ENCODE measurements at regions not wholly inside any gene's neighbourhood (a gene's known extent, or its start where the extent isn't known, plus 50 kb on each side); places are given as distances from the start of the nearest gene placed in this dataset.

DNA sequence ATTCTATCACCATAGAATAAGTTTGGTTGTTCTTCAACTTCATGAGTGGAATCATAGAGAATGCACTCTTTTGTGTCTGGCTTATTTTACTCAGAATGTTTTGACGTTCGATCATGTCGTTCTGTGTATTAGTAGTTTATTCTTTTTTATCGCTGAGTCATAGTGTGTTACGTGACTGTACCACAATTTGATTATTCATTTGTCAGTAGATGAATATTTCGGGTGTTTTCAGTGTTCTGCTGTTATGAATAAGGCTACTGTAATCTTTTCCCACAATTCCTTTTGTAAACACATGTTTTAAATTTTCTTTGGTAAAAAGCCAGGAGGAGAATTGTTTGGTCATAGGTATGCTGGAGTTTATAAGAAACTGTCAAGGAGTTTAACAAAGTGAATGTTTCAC is 279.9 kb upstream of the B3GAT1 start:
- peak; percentile 11 to 13 for DNase-seq (ENCODE audit: low read depth in 2 of 2)

DNA sequence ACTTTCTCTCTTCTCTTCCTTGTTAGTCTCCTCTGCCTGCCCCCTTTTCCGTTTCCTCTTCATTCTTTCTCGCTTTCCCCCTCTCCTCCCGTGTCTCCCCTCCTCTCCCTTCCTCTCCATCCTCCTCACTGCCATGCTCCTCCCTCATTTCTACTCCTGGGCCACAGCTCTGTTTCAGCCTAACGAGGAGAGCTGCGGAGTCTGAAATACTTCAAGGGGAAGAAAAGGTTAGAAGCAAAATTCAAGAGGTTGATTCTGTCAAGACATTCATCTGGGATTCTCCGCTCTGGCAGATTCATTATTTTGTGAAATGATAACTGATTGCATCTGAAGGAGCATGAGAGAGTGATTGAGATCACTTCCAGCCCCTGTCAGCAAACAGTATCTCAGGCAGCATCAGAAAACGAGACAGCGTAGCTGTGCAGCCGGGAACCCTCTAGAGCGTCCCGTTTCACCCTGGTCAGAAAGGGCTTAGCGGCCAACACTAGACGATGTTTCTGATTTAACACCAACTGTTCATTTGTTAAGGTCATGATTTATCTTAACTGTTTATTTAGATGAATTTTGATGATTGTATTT is 279.3 kb upstream of the B3GAT1 start:
- no peak for DNase-seq (ENCODE audit: low read depth in 2 of 2)

DNA sequence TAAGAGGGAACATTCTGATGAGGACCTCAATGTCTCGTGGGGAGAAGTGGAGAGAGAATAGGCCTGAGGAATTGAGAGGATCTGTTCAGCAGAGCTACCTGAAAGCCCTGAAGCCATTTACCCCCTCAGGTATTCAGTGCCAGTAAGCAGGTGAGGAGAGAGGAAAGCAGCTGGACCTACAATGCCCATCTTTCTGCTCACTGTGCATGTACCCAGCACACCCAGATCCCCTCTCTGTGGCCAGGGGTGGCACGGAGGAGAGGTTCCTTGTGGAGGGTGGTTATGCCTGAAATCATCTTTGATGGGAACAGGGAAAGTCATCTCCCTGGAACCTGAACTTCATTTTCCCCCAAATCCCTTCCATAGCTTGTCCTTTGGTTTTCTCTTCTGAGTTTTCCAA is 277.8 kb upstream of the B3GAT1 start:
- DNase-seq (ENCODE audit: low read depth in 2 of 2), result no peak

DNA sequence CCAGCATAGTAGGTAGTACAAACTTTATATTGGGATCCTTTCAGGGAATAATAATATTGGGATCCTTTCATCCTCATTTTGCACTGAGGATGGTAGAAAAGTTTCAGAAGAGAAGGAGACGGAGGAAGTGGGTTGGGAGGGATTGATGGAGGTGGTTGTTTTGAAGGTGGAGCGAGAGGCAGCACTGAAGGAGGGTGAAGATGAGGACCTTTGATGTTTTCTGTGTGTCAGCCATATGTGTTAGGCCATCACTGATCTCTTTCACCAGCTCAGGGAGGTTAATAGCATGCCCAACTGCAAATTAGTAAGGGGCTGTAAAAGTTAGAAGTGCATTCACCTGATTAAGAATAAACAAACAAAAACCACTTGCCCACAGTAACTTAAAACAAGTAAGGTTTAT is 275.5 kb upstream of the B3GAT1 start:
- no peak for DNase-seq (ENCODE audit: low read depth in 2 of 2)

DNA sequence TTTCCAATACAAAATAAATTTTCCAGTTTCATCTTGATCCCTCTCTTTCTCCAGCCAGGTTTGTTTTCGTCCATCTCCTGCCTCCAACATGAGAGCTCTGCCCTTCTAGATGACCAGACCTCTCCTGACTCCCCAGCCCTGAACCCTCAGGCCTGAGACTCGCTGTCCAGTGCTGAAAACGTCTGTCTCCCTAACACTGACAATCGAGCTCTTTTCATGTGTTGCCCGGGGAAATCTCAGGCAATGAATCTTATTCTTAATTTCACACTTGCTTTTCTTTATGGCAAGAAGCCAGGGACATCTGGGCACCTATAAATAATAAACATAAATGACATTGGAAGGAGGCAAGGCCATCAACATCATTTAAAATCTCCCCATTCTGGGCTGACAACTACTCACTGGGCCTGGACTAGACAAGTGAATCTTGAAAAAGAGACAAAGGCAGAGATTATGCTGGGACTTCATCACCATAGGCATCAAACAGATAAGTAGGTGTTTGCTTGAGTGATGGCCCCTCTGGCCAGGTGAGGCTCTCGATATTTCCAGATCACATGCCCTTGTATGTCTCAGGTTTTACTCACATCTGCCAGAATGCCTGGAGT is 274.5 kb upstream of the B3GAT1 start:
- DNase-seq (ENCODE audit: low read depth in 2 of 2), result no peak

DNA sequence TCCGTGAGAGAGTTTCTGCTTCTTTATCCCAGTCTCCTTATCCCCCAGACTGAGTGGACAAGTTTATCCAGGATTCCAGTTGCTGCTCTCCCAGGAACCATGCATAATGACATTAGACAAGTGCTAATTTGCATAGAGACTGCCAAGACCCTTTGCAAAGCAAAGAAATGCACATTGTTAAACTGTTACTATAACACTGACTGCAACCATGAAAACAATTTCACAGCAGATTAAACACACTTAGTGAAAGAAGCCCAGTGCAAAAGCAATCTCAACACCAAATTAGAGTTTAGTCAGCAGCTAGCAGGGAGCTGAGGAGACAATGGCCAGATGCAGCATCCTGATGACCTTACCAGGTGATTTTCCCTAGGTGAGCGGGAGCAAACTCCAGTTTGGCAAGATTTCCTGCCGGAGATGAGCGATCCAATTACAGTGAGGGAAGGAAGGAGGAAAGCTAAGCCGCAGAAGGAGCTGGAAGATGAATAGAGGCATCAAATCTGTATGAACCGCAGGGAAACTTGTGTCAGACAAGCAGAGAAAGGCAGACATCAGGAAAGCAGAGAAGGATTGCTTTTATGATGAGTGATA is 273.8 kb upstream of the B3GAT1 start:
- DNase-seq (ENCODE audit: low read depth in 2 of 2), result no peak

DNA sequence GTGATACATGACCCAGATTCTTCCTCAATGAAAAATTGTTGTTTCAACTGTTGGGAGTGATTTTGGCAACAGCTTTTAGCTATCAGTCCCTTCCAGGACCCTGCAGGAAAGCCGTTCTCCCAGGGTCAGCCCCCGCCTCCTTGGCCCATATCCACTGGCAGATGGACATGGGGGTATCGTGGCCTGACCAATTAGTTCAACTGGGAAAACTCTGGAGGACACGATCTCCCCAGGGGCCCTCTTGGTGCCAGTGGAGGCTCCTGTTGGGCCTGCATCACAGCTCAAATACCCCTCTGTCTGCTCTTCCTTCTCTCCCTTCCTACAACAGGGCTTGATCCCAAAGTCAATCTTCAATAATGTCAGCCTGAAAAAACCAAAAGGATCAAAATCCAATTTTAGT is 272.5 kb upstream of the B3GAT1 start:
- DNase-seq (ENCODE audit: low read depth in 2 of 2), result no peak

DNA sequence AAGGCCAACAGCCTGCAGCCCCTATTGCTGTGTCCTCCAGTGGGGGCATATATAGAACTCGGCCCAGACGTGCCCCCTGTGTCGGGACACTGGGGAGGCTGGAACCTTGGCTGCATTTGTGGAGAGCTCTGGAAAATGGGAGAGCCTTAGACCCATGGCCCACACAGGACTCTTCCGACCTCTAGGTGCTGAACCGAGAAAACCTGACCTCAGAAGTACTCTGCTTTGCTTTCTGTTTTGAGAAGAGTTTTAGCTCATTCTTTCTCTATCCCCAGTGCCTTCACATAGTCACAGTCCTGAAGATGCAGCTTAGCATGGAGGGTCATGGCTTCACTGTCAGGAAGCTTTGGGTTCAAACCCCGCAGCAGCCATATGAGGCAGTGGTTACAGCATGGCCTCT is 271.8 kb upstream of the B3GAT1 start:
- DNase-seq (ENCODE audit: low read depth in 2 of 2), result no peak

DNA sequence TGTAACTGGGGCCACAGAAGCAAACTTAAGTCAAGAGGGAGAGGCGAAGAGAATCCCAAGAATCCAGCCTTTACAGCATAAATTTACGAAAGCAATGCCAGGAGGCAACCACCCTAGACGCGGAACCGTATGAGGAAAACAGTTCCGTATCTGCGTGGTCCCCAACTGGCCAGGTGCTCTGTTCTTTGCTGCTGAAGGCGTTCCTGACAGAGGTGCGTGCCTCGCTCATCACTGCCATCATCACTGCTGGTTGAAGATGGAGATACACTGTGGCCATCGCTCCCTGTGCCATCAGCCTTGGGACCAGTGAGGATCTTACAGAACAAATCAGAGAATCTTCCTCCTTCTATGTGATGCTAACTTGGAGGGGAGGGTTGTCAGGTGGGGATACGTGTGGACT is 270.5 kb upstream of the B3GAT1 start:
- DNase-seq (ENCODE audit: low read depth in 2 of 2), result no peak

DNA sequence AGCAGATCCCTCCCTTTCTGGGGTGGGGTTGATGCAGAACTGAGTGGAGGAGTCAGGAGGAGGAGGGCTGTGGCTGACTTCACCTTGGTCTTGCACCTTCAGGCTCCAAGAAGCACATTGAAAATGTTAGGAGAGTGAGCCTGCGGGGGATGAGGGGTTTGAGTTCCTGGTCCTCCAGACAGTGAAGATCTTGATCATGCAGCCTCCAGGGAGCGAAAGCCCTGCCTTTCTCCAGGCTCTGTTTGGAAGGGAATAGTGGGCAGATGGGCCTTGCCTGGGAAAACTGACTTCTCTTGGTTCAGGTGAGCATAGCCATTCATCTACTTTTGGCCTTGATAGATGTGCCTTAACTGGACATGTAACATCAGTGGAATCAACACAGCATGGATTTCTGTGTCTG is 267.6 kb upstream of the B3GAT1 start:
- no peak for DNase-seq (ENCODE audit: low read depth in 2 of 2)

DNA sequence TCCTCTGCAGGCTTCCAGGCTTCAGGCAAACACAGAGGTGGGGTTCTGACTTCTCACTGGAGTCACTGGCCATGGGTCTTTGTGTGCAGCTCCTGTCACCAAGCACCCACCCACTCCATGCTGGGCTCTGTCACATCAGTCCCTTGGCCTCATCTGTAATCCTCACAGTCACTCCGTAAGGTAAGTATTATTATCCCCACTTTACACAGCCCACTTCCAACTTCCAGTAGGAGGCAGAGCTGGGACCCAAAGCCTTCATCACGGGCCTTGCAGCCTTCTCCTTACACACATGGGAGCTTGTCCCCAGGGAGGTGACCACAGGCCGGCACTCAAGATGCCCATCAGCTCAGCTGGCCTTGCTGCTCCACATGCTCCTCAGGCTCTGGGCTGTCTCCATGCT is 266.7 kb upstream of the B3GAT1 start:
- DNase-seq (ENCODE audit: low read depth in 2 of 2), result no peak

DNA sequence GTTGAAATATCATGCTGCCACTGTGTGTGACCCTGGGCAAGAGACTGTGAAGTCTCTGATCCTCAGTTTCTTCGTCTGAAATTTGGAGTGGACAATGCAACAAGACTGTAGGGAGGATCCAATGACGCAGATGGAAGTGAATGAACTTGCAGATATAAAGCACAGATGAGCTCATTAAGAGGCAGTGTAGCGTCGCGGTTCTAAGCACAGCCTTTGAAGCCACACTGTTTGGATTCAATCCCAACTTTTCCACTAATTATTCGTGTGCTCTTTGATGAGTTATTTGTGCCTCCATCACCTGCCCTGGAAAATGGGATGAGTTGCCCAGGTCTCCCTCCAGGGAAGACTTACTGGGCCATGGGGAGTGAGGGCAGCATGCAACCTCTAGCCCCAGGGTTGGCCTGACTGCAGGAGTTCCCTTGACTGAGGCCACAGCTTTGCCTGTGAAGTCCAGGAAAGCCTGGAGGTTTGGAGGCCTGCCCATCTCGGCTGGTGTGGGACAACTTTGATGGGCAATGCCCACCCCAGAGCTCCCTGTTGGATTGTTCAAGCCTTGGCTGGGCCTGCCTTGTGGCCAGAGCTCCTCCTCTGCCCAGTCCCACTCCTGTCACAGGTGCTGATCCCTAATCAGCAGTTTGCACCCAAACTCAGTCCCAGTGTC is 266.0 kb upstream of the B3GAT1 start:
- DNase-seq (ENCODE audit: low read depth in 2 of 2), result no peak

DNA sequence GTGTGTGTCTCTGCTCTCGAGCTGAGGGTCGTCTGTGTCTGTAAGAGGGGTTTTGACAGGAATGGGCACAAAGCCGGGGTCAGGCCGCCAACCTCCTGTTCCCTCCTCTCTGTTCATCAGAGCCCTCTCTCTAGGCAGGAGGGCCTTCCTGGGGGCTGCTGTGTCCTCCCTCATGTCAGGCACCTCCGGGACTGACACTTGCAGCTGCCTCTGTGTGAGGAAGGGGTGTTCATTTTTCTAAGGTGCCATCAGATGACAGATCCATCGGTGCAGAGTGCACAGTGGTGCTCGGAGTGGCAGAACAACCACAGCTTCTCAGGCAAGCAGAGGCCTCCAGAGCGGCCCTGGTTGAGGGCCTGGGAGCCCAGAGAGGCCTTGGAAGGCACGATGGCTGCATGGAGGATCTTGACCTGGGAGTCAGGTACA is 265.4 kb upstream of the B3GAT1 start:
- no peak for DNase-seq (ENCODE audit: low read depth in 2 of 2)

DNA sequence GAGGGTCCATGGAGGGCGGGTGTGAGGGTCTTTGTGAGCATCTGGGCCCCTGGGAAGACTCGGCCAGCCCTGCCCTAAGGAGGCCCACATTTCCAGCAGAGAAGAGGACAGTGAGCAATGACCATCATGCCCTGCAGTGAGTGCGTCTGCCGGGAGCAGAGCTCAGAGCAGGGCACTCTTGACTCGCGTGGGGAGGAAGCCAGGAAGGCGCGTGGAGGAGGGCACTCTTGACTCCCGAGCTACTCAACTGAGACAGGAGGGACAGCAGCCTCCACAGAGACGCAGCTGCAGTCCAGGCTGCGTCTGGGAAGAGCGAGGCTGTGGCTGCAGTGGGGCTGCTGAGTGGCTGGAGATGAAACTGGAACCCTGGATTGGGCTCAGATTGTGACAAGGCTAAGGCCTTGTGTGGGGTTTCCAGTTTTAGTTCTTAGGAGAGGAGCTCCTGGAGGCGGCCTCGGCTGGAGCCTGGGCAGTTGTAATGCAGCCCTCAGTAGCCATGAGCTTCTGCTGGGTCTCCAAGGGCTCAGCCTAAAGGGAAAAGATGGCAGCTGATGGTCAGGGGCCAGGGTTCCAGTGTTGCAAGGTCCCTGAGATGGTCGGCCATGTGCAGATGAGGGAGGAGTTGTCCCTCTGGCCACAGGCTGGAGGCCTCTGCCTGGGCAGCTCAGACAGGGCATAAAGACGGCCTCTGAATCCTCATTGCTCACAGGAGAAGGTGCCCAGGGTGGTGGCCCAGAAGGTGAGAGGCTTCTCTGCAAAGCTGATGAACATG is 264.7 kb upstream of the B3GAT1 start:
- no peak for DNase-seq (ENCODE audit: low read depth in 2 of 2)

DNA sequence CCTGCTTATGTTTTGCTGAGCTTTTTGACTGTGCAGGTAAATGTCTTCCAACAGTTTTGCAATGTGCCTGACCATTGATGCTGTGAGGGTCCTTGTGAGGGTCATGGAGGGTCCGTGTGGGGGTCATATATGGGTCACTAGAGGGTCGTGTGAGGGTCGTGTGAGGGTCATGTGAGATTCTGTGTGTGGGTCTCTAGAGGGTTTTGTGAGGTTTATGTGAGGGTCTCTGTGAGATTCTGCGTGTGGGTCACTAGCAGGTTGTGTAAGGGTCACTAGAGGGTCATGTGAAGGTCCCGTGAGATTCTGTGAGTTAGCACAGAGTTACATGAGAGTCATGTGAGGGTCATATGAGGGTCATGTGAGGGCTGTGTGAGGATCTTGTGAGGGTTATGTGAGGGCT is 263.9 kb upstream of the B3GAT1 start:
- no peak for DNase-seq (ENCODE audit: low read depth in 2 of 2)

DNA sequence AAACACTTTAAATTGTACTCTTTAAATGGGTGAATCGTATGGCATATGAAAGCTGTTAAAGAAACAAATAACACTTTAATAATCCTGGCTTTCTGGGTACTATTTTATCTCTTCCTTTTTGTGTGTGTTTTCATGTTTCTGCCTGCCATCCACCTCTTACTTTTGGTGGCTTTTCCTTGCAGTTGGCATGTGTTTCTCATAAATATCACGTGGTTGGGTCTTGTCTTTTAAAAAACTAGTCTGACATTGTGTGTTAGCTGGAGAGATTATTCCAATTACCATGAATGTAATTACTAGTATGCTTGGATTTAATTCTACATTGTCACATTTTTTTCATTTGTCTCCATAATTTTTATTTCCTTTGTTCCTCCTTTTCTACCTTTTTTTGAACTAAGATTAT is 262.9 kb upstream of the B3GAT1 start:
- no peak for DNase-seq (ENCODE audit: low read depth in 2 of 2)

DNA sequence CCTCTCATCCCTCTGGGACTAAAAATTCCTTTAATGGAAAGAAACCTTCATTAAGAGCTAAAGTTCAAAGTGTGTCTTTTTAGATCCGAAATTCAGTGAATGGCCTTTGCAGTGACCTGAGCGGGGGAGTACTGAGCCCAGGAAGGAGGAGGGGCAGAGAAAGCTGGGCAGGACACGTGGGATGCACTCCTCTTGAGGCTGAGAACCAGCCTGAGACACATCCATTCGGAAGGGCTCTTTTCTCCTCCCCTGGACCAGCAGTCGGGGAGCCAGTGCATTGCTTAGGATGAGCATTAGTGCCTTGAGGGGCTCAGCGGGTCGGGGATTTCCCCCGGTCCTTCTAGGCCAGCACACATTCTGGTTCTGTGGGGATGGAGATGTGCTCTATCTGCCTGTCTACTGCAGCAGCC is 258.9 kb upstream of the B3GAT1 start:
- no peak for DNase-seq (ENCODE audit: low read depth in 2 of 2)

DNA sequence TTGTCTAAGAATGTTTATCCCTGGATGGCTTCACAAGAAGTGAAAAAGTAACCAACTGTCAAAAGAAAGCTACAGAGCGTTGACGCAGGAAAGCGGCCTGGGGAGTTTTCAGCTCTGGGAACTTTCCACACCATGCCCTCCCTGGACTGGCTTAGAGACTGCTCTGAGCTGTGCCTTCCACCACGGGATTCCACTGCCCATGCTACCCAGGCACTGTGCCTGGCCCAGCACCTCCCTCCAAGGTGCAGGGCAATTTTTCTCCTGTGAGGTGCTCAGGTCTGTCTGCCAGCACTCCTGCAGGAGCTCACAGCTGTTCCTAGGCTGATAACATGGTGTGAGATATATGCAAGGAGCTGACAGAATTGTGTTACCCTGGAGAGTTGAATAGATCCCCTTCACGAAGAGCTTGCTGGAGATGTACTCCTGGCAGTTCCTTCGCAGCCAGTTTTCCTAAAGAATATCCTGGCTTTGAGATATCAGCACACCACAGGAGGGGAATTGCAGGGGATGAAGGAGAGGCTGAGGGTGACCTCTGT is 258.3 kb upstream of the B3GAT1 start:
- no peak for DNase-seq (ENCODE audit: low read depth in 2 of 2)

DNA sequence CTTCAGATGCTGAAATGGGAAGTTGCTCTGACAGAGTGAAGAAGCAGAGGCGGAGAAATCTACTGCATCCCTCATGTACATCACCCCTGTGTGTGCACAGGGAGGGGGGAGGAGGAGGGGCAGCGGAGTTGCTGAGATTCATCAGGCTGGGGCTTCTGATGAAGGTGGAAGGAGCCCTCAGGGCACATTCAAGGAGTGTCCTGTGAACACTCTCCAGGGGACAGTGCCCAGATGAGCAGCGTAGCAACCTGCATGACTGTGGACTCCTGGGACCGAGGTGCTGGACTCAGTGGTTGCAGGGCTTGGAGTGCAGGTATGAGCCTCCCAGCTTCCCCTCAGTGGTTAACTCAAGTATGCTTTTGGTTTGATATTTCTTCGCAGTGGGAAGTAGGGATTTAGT is 257.8 kb upstream of the B3GAT1 start:
- no peak for DNase-seq (ENCODE audit: low read depth in 2 of 2)

DNA sequence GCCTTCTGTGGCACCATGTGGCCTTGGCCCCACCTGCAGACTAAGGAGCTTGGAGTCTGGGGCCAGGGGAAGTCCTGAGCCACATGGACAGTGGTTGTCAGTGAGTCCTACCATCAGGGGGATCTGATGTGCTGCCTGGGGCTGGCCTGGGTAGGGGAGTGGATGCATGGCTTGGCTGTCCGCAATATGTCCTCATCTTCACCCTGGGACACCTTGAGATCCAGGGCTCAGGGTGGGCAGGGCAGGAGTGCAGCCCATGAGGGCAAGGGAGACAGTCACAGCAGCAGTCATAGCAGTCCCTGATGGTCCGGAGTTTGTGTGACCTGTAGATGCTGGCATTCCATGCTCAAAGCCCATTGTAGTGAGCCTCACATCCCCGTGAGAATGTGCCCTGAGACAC is 256.8 kb upstream of the B3GAT1 start:
- DNase-seq (ENCODE audit: low read depth in 2 of 2), result no peak

DNA sequence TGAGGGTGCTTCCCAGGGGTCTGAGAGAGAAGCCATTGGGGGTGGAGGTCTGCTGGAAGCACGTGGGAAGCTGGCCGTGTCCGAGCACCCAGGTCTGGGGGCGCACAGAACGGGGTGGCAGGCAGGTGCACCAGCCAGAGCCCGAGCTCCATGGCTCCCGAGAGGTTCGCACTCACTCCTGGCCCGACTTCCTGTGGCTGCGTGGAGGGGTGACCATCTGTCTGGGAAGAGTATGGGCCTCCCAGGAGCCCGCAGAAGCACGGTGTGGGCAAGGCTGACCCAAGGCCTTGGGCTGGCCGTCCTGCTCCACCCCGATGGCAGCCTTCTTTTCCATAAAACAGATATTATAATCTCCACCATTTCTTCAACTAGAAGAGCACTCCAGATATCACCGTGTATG is 256.0 kb upstream of the B3GAT1 start:
- DNase-seq (ENCODE audit: low read depth in 2 of 2), result no peak

DNA sequence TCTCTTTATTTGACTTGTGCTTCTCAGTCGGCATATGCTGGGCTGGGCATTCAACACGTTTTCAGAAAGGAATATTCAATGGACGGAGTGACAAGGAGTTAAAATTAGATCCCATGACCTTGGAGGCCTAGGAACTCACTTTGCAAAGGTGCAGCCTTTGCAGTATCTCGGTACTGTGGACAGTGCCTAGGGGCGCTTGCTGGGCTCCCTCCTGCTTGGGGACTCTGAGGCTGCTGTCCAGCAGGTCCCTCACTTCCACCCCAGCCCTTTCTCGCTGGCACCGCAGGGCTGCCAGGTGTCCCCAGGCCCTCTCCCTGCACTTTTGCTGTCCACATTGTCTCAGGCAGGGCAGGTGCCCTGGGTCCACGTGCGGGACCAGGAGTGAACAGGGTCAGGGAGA is 255.5 kb upstream of the B3GAT1 start:
- DNase-seq (ENCODE audit: low read depth in 2 of 2), result no peak

Data from fibroblast of skin of left quadriceps (primary cell).